Right lobe of liver (tissue), 6 donors: ENCODE measurements at regions not wholly inside any gene's neighbourhood (a gene's known extent, or its start where the extent isn't known, plus 50 kb on each side); places are given as distances from the start of the nearest gene placed in this dataset.
A peak's percentile ranks its signal among the peaks of the same experiment; 100 is the strongest.

Experiments used
- ATAC-seq, 4 donors: fragments of 200-7000 bp; cut with Tn5 transposase; one replicate each; pipeline ENCODE4 v1.9.1; 2020; ENCODE audit warnings: mild to moderate bottlenecking in 4 of 4, moderate library complexity in 4 of 4
- DNase-seq, 3 donors: peaks; one replicate each; pipeline ENCODE4 v3.0.0-alpha.2; 2020
- H3K27ac ChIP-seq, 3 donors: fragments of 200-600 bp; one replicate each; pipeline ENCODE4 v1.8.0; 2022
- H3K27me3 ChIP-seq, 2 donors: fragments of 200-600 bp; one replicate each; pipeline ENCODE4 v1.8.0; 2022
- H3K36me3 ChIP-seq, 4 donors: fragments of 200-600 bp; sonication (generic) in 1 of 4; one replicate each; pipeline versions ENCODE4 v1.5.1 to v1.8.0; 2017 to 2022; ENCODE audit warnings: control low read depth in 1 of 4
- H3K4me1 ChIP-seq, 4 donors: fragments of 200-600 bp; sonication (generic) in 1 of 4; one replicate each; pipeline versions ENCODE4 v1.5.1 to v1.8.0; 2017 to 2022; ENCODE audit warnings: control low read depth in 1 of 4
- H3K4me3 ChIP-seq, 3 donors: fragments of 200-600 bp; one replicate each; pipeline ENCODE4 v1.8.0; 2022
- H3K9me3 ChIP-seq, 4 donors: fragments of 200-600 bp; sonication (generic) in 1 of 4; one replicate each; pipeline versions ENCODE4 v1.5.1 to v1.8.0; 2017 to 2022; ENCODE audit warnings: control low read depth in 1 of 4
- POLR2A ChIP-seq: fragments of 450-650 bp; IDR thresholded peaks from one replicate; pipeline ENCODE4 v1.6.1; 2017; ENCODE audit warnings: antibody characterized with exemption, mild to moderate bottlenecking
- WGBS: methylation state at CpG from one replicate; pipeline ENCODE4 v1.1.6; 2018; ENCODE audit warnings: low coverage, low lambda C conversion rate; ENCODE audit not compliant: insufficient coverage; ENCODE audit errors: missing lambda C conversion rate; 5-methylcytosine and 5-hydroxymethylcytosine counted together
- intact Hi-C, 2 donors: fragments of 100-400 bp; cut with DNase I; formaldehyde crosslinking; loops; one replicate each; pipeline versions ENCODE4 v1.11.2 to v1.14.1; 2022
- TF ChIP-seq, protein P1 (sequence below), 4 donors: fragments of 200-600 bp in 3 of 4; fragments of 450-650 bp in 1 of 4; IDR thresholded peaks; one replicate each; pipeline versions ENCODE4 v1.5.1 to v1.8.0; 2016 to 2022; ENCODE audit warnings: antibody characterized with exemption in 4 of 4, mild to moderate bottlenecking in 2 of 4
- donor health status: DM: no; HTN: yes; CAD: no.
- donor health status: DM: no; HTN: no; CAD: no.
- donor health status: DM: no; HTN: no; CAD: no.
- donor health status: DM: no; HTN: yes; CAD: no.
- donor health status: DM: no; HTN: yes; CAD: no.

DNA sequence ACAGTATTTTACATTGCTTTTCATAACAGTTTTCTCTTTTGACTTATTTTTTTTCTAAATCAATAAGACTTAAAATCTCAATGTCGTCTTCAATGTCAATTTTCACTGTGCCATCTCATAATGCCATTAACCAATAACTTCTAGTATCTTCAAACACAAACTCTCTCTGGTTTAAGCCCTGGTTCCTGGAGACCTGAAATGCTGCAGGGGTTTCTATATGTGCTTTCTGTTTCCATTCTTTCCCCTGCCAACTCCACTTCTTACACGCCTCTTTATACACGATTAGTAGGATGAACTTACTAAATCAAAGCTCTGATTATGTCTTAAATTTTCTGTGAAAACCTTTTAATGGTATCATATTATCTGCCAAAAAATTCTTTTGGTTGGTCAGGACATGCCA is 191.4 kb downstream of the AMY1C start:
- TF ChIP-seq POLR2A: no peak
- TF ChIP-seq, protein P1, sequence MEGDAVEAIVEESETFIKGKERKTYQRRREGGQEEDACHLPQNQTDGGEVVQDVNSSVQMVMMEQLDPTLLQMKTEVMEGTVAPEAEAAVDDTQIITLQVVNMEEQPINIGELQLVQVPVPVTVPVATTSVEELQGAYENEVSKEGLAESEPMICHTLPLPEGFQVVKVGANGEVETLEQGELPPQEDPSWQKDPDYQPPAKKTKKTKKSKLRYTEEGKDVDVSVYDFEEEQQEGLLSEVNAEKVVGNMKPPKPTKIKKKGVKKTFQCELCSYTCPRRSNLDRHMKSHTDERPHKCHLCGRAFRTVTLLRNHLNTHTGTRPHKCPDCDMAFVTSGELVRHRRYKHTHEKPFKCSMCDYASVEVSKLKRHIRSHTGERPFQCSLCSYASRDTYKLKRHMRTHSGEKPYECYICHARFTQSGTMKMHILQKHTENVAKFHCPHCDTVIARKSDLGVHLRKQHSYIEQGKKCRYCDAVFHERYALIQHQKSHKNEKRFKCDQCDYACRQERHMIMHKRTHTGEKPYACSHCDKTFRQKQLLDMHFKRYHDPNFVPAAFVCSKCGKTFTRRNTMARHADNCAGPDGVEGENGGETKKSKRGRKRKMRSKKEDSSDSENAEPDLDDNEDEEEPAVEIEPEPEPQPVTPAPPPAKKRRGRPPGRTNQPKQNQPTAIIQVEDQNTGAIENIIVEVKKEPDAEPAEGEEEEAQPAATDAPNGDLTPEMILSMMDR (IDR thresholded peaks at IDR 0.05): no peak
- no peaks in the 10 kb centered on the region for H3K9me3 ChIP-seq
- DNase-seq (no peak), ATAC-seq (no peak)
- H3K27ac ChIP-seq: no peak overlapping the region
- H3K4me3 ChIP-seq: no peak overlapping the region
- WGBS: 29% methylated on average over 3 of the region's 3 CpGs
- H3K27me3 ChIP-seq: no peaks in the 10 kb centered on the region
- intact Hi-C loops: no loop called here
- H3K36me3 ChIP-seq: no peaks in the 10 kb centered on the region
- no peaks in the 10 kb centered on the region for H3K4me1 ChIP-seq

DNA sequence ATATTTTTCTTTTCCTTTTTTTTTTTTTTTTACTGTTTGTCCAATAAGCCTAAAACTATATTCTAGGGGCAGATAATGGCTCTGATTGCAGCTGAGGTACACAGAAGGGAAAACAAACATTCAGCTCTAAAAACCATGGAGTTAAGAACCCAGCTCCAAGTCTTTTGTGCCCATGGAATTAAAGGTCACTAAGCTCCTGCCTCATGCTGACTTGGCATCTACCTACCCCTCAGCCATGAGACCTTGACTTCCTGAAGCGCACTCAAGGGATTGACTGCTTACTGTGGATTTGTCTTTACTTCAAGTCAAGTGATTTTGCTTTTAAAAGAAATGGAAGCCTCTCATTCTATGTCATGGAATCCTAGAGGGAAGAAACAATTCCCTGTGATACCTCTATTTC is 192.3 kb downstream of the AMY1C start:
- Histone ChIP-seq H3K4me1 (no peaks in the 10 kb centered on the region), H3K27ac (no peak overlapping the region), H3K9me3 (no peaks in the 10 kb centered on the region), H3K27me3 (no peaks in the 10 kb centered on the region), H3K4me3 (no peak overlapping the region), H3K36me3 (no peaks in the 10 kb centered on the region)
- TF ChIP-seq, protein P1 (IDR thresholded peaks at IDR 0.05): no peak
- no peak for TF ChIP-seq POLR2A
- DNase-seq (no peak), ATAC-seq (no peak)
- intact Hi-C loops: no loop called here
- WGBS: 70% methylated on average over 1 of the region's 1 CpG

DNA sequence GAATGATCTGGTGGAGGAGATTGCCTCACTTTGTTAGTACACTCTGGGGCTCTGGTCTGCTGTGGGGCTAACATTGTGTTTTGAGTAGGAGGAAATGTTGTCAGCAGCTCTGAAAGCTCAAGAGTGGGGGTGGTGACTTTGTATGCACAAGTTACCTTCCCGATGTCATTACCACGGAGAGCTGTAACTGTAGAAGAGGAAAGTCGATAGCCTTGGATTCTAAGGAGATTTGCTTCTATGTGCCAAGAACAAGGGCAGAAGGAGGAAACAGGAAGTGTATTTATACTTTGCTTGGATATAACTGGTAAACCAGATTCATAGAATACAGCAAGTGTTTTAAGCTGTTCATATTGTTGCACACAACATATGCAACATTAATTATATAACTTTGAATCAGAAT is 196.1 kb downstream of the AMY1C start:
- Histone ChIP-seq H3K9me3 (no peaks in the 10 kb centered on the region), H3K4me1 (no peaks in the 10 kb centered on the region), H3K36me3 (no peaks in the 10 kb centered on the region), H3K27me3 (no peaks in the 10 kb centered on the region), H3K27ac (no peak overlapping the region), H3K4me3 (no peak overlapping the region)
- TF ChIP-seq, protein P1 (IDR thresholded peaks at IDR 0.05): no peak
- no peak for TF ChIP-seq POLR2A
- DNase-seq: no peak
- ATAC-seq: no peak
- WGBS: 19% methylated on average over 3 of the region's 3 CpGs
- intact Hi-C loops: no loop called here

DNA sequence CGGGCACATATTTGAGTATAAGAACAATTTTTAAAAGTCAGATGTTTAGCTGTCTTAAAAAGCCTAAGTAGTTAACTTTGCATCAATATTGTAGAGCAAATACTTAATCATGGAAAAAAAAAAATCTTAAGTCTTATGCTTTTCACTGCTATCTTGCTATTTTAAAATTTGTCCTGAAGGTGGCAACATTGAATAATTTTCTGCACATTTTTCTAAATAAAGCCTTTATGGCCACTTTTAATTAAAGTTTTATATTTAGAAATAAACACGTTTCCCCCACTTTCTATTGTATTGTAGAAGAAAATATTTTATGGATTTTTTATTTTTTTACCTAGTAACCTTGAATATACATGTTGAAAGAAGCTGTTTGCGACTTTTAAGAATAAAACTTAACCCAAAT is 198.8 kb downstream of the AMY1C start:
- DNase-seq (no peak), ATAC-seq (no peak)
- Histone ChIP-seq H3K36me3 (no peaks in the 10 kb centered on the region), H3K27ac (no peak overlapping the region), H3K9me3 (no peaks in the 10 kb centered on the region), H3K27me3 (no peaks in the 10 kb centered on the region), H3K4me1 (no peaks in the 10 kb centered on the region), H3K4me3 (no peak overlapping the region)
- TF ChIP-seq, protein P1 (IDR thresholded peaks at IDR 0.05): peak in 1 of 4 donors; percentile 15
- TF ChIP-seq POLR2A: no peak
- intact Hi-C loops: no loop called here
- 17% methylated on average over 3 of the region's 3 CpGs for WGBS

DNA sequence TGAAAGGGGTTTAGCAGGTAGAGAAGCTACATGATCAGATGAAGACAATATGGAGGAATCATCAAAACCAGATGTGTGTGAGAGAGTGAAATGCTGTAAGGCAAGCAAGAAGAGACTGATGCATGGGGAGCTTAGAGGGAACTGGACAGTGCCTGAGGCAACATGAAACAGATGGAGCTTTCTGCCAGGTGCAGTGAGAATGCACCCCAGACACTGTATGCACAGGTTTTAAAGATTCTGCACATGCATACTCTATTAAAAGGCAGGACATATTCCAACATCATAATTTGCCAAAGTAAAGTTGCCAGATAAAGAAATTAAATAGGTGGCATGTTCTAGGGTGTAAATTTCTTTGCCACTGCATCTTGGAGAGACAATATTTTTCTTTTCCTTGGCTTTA is 200.1 kb downstream of the AMY1C start:
- intact Hi-C loops: no loop called here
- TF ChIP-seq, protein P1 (IDR thresholded peaks at IDR 0.05): no peak
- no peak for TF ChIP-seq POLR2A
- no peaks in the 10 kb centered on the region for H3K4me1 ChIP-seq

More for the DNA sequence above, 200.1 kb downstream of the AMY1C start:
- Histone ChIP-seq H3K27me3 (no peaks in the 10 kb centered on the region), H3K27ac (no peak overlapping the region), H3K9me3 (no peaks in the 10 kb centered on the region), H3K36me3 (no peaks in the 10 kb centered on the region), H3K4me3 (no peak overlapping the region)
- ATAC-seq (no peak), DNase-seq (no peak)
